Choroid plexus epithelial cell (primary cell): ENCODE measurements at regions not wholly inside any gene's neighbourhood (a gene's known extent, or its start where the extent isn't known, plus 50 kb on each side); places are given as distances from the start of the nearest gene placed in this dataset.
A peak's percentile ranks its signal among the peaks of the same experiment; 100 is the strongest.

ENCODE experiments used
- DNase-seq: peaks from one replicate; pipeline ENCODE4 v3.0.0-alpha.2; 2010; ENCODE audit warnings: low read depth
- H3K4me3 ChIP-seq: 2 replicates; pipeline ENCODE4 v1.5.1; 2011; ENCODE audit warnings: low read depth, mild to moderate bottlenecking, control low read depth, low read length, moderate library complexity
- CTCF ChIP-seq: conservative IDR thresholded peaks from 2 replicates; pipeline ENCODE4 v1.5.1; 2011; ENCODE audit warnings: low read depth, mild to moderate bottlenecking, control low read depth, inconsistent platforms, low read length, moderate library complexity

DNA sequence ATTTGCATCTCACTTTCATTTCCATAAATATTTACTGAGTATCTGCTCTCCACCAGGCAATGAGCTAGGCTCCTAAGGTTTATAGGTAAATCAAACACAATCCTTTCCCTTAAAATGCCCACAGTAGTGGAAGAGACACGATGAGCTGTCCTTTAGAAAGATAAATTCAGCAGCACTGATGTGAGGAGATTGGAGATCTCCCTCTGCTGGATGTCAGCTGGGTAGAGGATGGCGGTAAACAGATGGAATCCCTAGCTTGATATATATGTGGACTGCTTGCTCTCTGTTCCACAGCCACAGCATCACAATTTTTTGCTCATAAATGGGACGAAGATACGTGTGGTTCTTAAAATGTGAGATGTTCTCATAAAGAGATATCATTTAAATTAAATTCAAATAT is 216.4 kb upstream of the RASGEF1B start:
- peak; percentile 59 for TF ChIP-seq CTCF
- peak; percentile 48 for DNase-seq
- no peak overlapping the region for H3K4me3 ChIP-seq

DNA sequence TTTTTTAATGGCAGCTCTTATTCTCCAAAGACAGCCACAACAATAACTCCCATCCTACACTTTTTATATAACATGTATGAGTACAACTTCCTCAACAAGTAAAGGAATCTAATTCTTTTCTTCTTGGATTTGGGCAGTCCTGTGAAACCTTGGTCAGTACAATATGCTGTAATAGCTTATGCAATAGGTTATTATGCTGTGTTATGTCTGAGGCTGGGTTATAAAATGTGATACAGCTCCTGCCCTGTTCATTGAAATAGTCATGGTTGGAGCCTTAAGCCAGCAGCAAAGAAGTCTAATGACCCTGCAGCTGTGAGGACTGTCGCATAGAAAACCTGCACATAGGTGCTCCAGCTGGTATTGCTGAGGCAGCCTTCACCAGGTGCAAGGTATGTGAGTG is 215.8 kb upstream of the RASGEF1B start:
- DNase-seq, result no peak
- TF ChIP-seq CTCF, result no peak
- no peak overlapping the region for H3K4me3 ChIP-seq

- no peak overlapping the region for H3K4me3 ChIP-seq
- peak; percentile 15 for DNase-seq
- no peak for TF ChIP-seq CTCF
Measured at GRCh38 chr4:81685104-81685503, 213.4 kb upstream of the RASGEF1B start.

DNA sequence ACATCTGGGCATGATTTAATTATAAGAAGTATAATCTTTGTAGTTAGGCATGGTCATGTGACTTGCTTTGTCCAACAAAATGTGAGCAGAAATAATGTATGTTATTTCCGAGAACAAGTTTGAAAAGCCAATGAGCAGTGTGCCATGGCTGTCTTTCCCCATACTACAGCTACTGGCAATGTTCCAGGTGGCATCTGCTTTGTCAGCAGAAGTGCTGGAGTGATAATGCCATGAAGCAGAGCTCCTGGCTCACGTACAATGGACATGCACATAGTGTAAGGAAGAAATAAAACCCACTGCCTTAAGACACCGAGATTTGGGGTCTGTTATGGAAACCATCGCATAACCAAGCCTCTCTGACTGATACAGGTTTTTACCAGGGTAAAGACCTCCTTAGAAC is 212.6 kb upstream of the RASGEF1B start:
- no peak for TF ChIP-seq CTCF
- DNase-seq, result no peak

GRCh38 chr4:81682492-81682891 is 210.8 kb upstream of the RASGEF1B start:
- no peak for TF ChIP-seq CTCF
- no peak overlapping the region for H3K4me3 ChIP-seq
- no peak for DNase-seq

More for the DNA sequence above, 212.6 kb upstream of the RASGEF1B start:
- no peak overlapping the region for H3K4me3 ChIP-seq

GRCh38 chr4:81679315-81679714 is 207.6 kb upstream of the RASGEF1B start:
- DNase-seq, result no peak
- TF ChIP-seq CTCF, result no peak
- no peak overlapping the region for H3K4me3 ChIP-seq

DNA sequence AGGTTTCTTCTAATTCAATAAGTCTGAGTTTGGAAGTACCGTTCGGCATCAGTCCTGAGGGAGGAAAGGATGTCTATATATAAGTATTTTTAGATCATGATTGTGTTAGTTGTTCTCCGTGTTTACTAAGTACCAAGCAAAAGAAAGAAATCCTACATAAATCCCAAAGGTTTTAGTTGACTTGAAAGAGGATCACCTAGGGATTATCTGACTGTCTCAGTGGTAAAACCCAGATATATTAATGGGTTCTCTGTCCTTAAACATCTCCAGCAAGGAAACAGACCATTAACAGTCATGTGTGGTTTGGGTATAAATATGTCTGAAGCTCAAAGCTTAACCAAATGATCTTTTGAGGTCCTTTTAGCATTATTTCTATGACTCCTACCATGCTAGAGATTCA is 207.1 kb upstream of the RASGEF1B start:
- DNase-seq, result no peak
- H3K4me3 ChIP-seq, result no peak overlapping the region
- no peak for TF ChIP-seq CTCF
